Peyer's patch (tissue), 4 donors: ENCODE measurements at regions not wholly inside any gene's neighbourhood (a gene's known extent, or its start where the extent isn't known, plus 50 kb on each side); places are given as distances from the start of the nearest gene placed in this dataset.

Experiments used
- DNase-seq, 3 donors: peaks; one replicate each; pipeline ENCODE4 v3.0.0-alpha.2; 2017 to 2019
- H3K27ac ChIP-seq, 4 donors: fragments of 200-600 bp; sonication (generic); one replicate each; pipeline ENCODE4 v1.5.1; 2016 to 2019
- H3K27me3 ChIP-seq, 2 donors: fragments of 200-600 bp; sonication (generic); one replicate each; pipeline ENCODE4 v1.5.1; 2019
- H3K36me3 ChIP-seq, 3 donors: fragments of 200-600 bp; sonication (generic); one replicate each; pipeline ENCODE4 v1.5.1; 2016 to 2019
- H3K4me1 ChIP-seq, 4 donors: fragments of 200-600 bp; sonication (generic); one replicate each; pipeline ENCODE4 v1.5.1; 2016 to 2019
- H3K4me3 ChIP-seq, 4 donors: fragments of 200-600 bp; sonication (generic); 1 replicate in 3 of 4; 2 replicates in 1 of 4; pipeline ENCODE4 v1.5.1; 2016 to 2019; ENCODE audit warnings: mild to moderate bottlenecking in 1 of 4
- H3K9me3 ChIP-seq, 4 donors: fragments of 200-600 bp; sonication (generic); one replicate each; pipeline ENCODE4 v1.5.1; 2016 to 2019; ENCODE audit warnings: mild to moderate bottlenecking in 1 of 4
- POLR2A ChIP-seq, 2 donors: fragments of 450-650 bp; IDR thresholded peaks; one replicate each; pipeline ENCODE4 v1.5.1; 2017; ENCODE audit warnings: antibody characterized with exemption in 2 of 2, mild to moderate bottlenecking in 2 of 2, moderate library complexity in 2 of 2
- TF ChIP-seq, protein P1 (sequence below), 6 experiments: fragments of 450-650 bp in 4 of 6; fragments of 200-600 bp in 2 of 6; sonication (generic) in 1 of 6; IDR thresholded peaks; one replicate each; pipeline ENCODE4 v1.5.1; 2017 to 2019; ENCODE audit warnings: antibody characterized with exemption in 6 of 6, mild to moderate bottlenecking in 3 of 6, moderate library complexity in 1 of 6

- Histone ChIP-seq H3K4me1 (no peaks in the 10 kb centered on the region), H3K4me3 (no peak overlapping the region), H3K36me3 (no peaks in the 10 kb centered on the region), H3K9me3 (no peaks in the 10 kb centered on the region), H3K27ac (no peak overlapping the region), H3K27me3 (no peaks in the 10 kb centered on the region)
- DNase-seq: no peak
- no peak for TF ChIP-seq POLR2A (IDR thresholded peaks at IDR 0.05)
- TF ChIP-seq, protein P1, sequence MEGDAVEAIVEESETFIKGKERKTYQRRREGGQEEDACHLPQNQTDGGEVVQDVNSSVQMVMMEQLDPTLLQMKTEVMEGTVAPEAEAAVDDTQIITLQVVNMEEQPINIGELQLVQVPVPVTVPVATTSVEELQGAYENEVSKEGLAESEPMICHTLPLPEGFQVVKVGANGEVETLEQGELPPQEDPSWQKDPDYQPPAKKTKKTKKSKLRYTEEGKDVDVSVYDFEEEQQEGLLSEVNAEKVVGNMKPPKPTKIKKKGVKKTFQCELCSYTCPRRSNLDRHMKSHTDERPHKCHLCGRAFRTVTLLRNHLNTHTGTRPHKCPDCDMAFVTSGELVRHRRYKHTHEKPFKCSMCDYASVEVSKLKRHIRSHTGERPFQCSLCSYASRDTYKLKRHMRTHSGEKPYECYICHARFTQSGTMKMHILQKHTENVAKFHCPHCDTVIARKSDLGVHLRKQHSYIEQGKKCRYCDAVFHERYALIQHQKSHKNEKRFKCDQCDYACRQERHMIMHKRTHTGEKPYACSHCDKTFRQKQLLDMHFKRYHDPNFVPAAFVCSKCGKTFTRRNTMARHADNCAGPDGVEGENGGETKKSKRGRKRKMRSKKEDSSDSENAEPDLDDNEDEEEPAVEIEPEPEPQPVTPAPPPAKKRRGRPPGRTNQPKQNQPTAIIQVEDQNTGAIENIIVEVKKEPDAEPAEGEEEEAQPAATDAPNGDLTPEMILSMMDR (IDR thresholded peaks at IDR 0.05): no peak
Observed at GRCh38 chr7:31398815-31399214, 58.3 kb upstream of the NEUROD6 start.

GRCh38 chr7:31407178-31407676 is 66.7 kb upstream of the NEUROD6 start:
- H3K27ac ChIP-seq: no peak overlapping the region
- no peak for DNase-seq
- no peaks in the 10 kb centered on the region for H3K9me3 ChIP-seq

DNA sequence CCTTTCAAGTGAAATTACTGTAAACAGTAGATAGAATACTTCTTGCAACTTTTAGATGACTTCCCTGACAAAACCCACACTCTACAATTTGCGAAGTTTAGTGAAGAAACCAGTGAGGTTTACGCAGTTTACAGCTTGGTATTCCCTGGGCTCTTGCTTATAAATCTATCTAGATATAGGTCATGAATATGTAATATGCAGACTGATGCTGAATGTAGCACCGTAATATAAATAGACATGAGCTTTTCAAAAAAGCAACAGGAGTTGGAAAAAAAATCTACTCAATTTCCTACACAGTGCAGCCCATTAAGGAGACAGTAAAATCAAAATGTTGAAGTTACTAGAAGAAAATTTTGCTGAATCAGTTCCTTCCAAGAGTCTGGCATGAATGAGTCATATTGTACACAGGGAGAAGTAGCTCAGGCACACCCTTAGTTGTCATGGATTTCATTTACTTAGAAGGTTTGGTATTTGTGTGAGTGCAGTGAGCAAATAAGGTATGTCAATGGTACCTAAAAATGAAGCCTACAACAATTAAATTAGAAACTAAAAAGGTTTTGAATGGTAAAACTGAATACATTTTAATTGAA is 67.7 kb upstream of the NEUROD6 start:
- Histone ChIP-seq H3K27me3 (no peaks in the 10 kb centered on the region), H3K27ac (no peak overlapping the region), H3K4me3 (no peak overlapping the region), H3K36me3 (no peaks in the 10 kb centered on the region), H3K4me1 (no peaks in the 10 kb centered on the region), H3K9me3 (no peaks in the 10 kb centered on the region)
- TF ChIP-seq, protein P1 (IDR thresholded peaks at IDR 0.05): no peak
- TF ChIP-seq POLR2A (IDR thresholded peaks at IDR 0.05): no peak
- no peak for DNase-seq

More at GRCh38 chr7:31407178-31407676, 66.7 kb upstream of the NEUROD6 start:
- Histone ChIP-seq H3K36me3 (no peaks in the 10 kb centered on the region), H3K4me1 (no peaks in the 10 kb centered on the region), H3K4me3 (no peak overlapping the region), H3K27me3 (no peaks in the 10 kb centered on the region)
- no peak for TF ChIP-seq POLR2A (IDR thresholded peaks at IDR 0.05)
- TF ChIP-seq, protein P1 (IDR thresholded peaks at IDR 0.05): no peak

DNA sequence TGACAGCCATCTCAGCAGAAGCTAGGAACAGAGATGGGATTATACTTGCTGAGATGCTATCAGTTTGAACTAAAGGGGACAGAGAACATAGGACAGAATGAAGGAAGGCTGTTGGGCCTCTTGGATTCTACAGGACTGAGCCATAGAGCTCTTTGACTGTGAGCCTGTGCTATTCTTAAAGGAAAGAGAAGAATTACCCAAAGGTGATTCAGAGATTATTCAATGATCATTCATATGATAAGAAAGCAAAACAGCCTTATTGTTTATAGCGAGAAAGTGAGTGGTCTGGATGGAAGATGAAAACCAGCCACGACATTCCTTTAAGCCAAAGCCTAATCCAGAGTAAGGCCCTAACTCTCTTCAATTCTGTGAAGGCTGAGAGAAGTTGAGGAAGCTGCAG is 69.7 kb upstream of the NEUROD6 start:
- Histone ChIP-seq H3K4me3 (no peak overlapping the region), H3K9me3 (no peaks in the 10 kb centered on the region), H3K36me3 (no peaks in the 10 kb centered on the region), H3K27me3 (no peaks in the 10 kb centered on the region), H3K4me1 (no peaks in the 10 kb centered on the region), H3K27ac (no peak overlapping the region)
- TF ChIP-seq, protein P1 (IDR thresholded peaks at IDR 0.05): no peak
- TF ChIP-seq POLR2A (IDR thresholded peaks at IDR 0.05): no peak
- DNase-seq: no peak

DNA sequence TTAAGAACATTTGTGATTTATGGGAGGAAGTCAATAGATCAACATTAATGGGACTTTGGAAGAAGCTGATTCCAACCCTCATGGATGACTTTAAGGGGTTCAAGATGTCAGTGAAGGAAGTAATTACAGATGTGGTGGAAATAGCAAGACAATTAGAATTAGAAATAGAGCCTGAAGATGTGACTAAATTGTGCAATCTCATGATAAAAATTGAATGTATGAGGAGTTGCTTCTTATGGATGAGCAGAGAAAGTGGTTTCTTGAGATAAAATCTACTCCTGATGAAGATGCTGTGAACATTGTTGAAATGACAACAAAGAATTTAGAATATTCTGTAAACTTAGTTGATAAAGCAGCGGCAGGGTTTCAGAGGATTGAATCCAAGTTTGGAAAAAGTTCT is 70.9 kb upstream of the NEUROD6 start:
- no peak for DNase-seq
- no peak overlapping the region for H3K27ac ChIP-seq
- H3K4me3 ChIP-seq: no peak overlapping the region
- H3K9me3 ChIP-seq: no peaks in the 10 kb centered on the region
- no peak for TF ChIP-seq POLR2A (IDR thresholded peaks at IDR 0.05)
- TF ChIP-seq, protein P1 (IDR thresholded peaks at IDR 0.05): no peak
- no peaks in the 10 kb centered on the region for H3K27me3 ChIP-seq
- H3K36me3 ChIP-seq: no peaks in the 10 kb centered on the region
- H3K4me1 ChIP-seq: no peaks in the 10 kb centered on the region

DNA sequence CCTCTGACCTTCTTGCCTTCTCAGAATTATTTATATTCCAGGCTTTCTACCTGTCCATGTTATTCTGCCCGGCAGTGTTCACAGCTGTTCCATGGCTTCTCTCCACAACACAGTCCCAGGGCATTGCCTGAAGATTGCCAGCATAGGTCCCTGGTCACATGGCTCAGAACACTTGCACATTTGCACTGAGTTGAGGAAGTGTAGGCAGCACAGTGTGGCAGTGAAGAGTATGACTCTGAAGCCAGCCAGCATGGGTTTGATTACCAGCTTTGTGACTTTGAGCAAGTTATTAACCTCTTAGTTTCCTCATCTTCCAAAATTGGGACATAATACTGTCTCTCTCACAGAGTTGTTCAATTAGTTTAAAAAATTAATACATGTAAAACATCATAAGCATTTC is 73.2 kb upstream of the NEUROD6 start:
- Histone ChIP-seq H3K4me3 (no peak overlapping the region), H3K4me1 (no peaks in the 10 kb centered on the region), H3K9me3 (no peaks in the 10 kb centered on the region), H3K36me3 (no peaks in the 10 kb centered on the region), H3K27me3 (no peaks in the 10 kb centered on the region), H3K27ac (no peak overlapping the region)
- no peak for DNase-seq
- TF ChIP-seq POLR2A (IDR thresholded peaks at IDR 0.05): no peak
- TF ChIP-seq, protein P1 (IDR thresholded peaks at IDR 0.05): no peak
